GM18868 (cell line): ENCODE measurements at regions not wholly inside any gene's neighbourhood (a gene's known extent, or its start where the extent isn't known, plus 50 kb on each side); places are given as distances from the start of the nearest gene placed in this dataset.
"Not testable (repeated sequence)": the region's sequence is repeated elsewhere in the genome, so short reads cannot be mapped to it uniquely, and the experiment has no call there.

Experiments
- ATAC-seq: cut with Tn5 transposase; IDR thresholded peaks from one replicate; pipeline ENCODE4 v1.9.1; 2021; ENCODE audit warnings: mild to moderate bottlenecking, moderate library complexity; ENCODE audit not compliant: unreplicated experiment

DNA sequence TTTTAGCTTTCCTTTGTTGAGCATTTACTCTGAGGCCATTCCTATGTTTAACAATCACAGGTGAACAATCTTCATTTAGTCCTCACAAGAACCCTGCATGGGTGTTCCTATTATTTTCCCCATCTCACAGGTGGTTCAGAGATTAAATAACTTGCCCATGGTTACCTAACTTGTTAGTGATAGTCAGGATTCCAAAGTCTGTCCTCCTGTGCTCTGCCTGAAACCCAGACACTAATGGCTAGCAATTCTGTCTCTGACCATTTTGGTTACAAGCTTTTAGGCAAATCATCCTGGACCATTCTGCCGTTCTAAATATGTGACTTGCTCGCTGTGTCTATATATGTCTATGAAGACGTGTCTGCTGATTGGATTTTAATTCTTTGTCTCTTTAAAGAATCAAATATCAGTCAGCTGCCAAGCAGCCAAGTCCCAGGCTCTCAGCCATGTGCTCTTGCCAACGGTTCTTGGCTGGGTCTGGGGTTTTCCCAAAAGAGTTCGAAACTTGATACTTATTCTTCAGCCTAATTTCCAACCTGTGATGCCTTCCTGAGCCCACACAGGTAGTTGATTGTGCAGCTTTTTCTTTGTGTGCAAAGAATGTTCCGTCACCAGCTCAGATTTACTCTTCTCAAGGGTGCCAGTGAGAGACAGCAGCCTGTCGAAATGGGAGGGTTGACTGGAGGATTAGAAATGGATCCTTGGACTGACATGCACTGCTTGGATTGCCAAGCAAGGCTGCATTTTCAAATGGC is 121.7 kb downstream of the NREP start:
- ATAC-seq: no peak

DNA sequence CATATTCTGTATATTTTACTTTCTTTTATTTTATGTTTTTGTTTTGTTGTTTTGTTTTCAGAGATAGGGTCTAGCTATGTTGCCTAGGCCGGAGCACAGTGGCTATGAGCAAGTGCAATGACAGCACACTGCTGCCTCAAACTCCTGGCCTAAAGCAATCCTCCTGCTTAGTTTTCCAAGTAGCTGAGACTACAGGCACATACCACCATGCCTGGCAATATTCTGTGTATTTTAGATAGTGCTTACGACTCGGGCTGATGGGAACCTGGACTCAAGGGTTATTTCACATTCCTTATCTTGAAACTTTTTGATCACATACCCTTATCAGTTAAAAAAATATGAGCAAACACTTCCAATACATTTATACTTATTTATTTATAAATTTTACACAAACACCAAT is 119.0 kb upstream of the STARD4 start:
- no peak for ATAC-seq

DNA sequence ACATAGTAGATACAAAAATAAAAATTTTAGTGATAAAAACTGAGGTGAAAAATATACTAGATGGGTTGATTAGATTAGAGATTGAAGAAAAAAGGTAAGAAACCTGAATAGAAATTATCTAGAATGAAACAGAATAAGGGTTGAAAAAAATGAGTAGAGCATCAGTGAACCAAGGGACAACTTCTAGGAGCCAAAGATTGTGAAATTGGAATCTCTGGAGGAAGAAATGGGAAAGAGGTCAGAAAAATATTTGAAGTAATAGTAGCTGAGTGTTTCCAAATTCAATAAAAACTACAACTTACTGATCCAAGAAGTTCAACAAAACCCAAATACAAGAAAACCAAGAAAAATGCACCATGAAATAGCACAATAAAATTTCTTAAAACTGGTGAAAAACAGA is 116.6 kb upstream of the STARD4 start:
- no peak for ATAC-seq

DNA sequence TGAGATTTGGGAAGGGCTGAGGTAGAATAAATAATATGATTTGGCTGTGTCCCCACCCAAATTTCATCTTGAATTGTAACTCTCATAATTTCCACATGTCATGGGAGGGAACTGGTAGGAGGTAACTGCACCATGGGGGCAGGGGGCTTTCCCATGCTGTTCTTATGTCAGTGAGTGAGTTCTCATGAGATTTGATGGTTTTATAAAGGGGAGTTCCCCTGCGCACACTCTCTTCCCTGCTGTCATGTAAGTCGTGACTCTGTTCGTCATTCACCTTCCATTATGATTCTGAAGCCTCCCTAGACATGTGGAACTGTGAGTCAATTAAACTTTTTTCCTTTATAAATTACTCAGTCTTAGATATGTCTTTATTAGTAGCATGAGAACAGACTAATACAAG is 115.5 kb upstream of the STARD4 start:
- ATAC-seq: peak; percentile 50

DNA sequence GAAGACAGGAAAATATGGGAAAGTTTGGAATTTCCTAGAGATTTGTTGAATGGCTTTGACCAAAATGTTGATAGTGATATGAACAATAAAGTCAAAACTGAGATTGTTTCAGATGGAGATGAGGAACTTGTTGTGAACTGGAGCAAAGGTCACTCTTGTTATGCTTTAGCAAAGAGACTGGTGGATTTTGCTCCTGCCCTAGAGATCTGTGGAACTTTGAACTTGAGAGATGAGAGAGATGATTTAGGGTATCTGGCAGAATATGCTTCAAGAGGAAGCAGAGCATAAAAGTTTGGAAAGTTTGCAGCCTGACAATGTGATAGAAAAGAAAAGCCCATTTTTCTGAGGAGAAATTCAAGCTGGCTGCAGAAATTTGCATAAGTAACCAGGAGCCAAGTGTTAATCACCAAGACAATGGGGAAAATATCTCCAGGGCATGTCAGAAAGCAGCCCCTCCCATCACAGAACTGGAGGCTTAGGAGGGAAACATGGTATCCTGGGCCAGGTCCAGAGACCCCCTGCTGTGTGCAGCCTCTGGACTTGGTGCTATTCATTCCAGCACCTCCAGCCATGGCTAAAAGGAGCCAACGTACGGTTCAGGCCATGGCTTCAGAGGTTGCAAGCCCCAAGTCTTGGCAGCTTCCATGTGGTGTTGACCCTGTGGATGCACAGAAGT is 114.3 kb upstream of the STARD4 start:
- no peak for ATAC-seq

DNA sequence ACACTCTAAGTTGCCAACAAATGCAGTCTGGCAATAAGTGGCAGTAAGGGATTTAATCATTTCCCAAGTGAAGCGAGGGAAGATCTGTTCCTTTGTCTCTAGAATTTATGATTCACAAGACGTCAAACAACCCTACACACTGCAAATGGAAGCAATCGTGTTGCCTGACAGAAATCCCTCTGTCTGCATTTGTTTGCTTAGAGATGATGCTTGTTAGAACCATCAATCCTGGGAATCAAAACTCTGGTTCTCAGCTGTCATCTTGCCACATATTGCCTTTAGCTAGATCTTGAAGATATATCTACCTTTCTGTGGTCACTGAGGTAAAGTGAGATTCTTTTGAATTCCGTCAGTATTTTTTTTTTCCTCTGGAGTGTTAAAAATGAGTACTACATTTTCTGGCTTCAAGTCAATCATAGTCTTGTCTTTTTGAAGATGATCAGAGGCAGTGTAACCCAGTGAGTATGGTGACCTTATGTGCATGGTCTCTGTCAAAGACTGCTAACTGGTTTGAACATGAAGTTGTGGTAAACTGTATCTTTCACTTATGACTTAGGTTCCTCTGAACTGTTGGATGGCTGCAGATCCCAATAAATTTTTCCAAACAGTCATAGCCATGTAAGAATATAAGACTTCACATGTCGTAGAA is 106.4 kb upstream of the STARD4 start:
- ATAC-seq: no peak

DNA sequence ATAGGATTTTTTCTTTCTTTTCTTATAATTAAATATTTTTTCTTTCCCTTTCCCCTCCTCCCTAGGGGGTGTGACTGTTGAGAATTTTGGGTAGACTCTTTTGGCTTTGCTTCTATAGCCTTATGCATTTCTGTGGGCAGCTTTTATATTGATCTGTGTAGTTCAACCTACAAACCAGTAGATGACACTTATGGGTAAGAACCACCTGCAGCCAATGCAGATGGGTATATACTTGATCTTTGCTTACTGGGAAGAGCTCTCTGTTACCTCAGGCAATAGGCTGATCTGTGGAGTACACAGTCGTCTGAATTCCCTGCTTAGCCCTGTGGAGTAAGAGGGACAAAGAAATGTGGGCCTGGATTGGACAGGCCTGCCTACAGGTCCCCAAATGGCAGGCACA is 102.7 kb upstream of the STARD4 start:
- ATAC-seq: no peak

DNA sequence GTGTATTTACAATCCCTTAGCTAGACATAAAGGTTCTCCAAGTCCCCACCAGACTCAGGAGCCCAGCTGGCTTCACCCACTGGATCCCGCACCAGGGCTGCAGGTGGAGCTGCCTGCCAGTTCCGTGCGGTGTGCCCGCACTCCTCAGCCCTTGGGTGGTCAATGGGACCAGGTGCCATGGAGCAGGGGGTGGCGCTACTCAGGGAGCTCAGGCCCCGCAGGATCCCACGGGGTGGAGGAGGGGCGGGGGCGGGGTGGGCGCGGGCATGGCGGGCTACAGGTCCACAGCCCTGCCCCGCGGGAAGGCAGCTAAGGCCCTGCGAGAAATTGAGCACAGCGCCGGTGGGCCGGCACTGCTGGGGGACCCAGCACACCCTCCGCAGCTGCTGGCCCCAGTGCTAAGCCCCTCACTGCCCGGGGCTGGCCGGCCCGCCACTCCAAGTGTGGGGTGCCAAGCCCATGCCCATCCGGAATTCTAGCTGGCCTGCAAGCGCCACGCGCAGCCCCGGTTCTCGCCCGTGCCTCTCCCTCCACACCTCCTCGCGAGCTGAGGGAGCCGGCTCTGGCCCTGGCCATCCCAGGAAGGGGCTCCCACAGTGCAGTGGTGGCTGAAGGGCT is 99.8 kb upstream of the STARD4 start:
- not testable (repeated sequence) for ATAC-seq

DNA sequence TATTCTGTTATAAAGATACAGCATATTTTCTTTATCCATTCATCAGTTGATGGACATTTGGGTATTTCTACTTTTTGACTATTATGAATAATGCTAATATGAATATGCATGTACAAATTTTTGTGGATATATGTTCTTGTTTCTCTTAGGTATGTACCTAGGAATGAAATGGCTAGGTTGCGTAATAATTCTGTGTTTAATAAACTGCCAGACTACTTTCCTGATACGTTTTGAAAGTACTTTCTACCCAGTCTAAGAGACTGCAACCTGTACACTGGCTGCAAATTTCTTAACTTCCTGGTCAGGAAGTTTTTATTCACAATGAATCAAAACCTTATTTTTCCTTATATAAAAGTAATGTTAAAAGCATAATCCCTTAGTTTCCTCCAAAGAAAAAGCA is 93.9 kb upstream of the STARD4 start:
- ATAC-seq: no peak

DNA sequence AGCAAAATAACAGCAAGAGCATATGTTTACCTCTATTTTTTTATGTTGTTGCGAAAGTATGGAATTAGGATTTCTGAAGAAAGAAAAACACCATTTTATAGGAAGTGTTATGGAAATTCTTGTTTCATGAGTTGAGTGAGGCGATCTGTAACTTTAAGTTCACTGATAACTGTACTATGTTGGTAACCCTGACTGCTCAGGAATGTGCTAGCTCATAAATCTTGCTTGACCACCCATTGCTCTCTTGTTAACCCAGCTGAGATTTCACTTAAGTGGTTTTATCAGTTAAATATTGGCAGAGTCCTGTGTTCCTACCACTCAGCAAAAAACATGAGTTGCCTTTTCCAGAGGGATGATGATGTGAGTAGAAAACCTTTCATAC is 91.1 kb upstream of the STARD4 start:
- no peak for ATAC-seq

DNA sequence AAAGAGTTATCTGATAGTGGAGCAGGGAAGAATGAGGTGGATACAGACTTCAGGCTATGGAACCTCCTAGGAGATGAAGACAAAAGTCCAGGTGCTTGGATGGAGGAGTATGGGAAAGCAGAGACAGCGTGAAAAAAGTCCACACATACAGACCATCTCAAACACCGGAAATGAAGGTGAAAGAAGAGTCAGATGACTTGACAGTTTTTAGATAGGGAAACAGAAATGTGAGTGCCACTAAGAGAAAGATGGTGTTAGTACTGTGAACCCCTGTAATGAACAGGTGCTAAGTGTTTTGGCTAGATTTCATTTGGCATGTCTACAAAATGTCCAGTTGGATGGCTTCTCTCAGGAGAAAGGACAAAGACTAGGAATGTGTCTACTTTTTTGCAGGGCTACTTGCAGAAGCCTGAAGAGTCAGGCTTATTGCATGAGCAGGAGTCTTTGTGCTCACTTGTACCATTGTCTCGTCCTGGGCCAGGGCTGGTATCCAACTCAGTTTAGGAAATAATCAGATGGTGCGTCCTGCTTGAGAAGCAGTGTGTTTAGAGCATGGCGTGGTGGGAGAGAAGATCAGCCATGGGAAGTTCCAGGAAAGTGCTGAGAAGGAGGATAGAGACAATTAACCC is 90.6 kb upstream of the STARD4 start:
- no peak for ATAC-seq

DNA sequence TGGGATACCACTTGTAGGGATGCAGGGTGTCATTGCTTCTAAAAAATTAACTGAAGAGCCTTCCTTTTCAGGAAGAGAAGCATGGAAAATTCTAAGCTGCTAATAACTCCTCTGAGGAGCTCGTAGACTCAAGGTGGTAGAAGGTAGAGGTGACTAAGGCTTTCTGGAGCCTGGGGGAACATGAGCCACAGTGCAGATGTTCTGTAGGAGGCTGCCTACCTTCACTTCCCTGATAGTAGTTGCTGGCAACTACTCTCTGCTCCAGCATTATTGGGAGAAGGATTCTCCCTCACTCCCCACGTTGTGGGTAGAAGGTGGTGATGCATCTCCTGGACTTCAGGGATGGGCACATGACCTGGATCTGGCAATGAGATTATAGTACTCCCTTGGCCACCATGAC is 86.7 kb upstream of the STARD4 start:
- ATAC-seq: no peak

DNA sequence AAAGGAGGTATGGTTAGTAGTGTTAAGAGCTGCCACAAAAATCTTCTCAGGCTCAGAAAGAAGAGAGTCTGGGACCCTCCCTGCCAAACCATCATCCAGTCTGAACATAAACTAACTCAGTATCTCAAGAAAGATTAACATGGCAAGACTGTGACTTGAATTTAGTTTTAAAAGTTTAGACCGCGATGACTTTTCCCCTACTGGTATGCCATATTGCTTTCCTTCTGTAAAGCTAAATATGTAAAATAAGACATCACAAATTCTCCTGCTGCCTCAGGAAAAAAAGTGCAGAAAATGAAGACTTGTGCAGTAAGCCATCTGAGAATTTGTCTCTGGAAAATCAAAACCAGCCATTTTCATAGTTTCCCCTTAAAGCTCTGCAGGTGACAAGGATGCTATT is 85.2 kb upstream of the STARD4 start:
- ATAC-seq: no peak

DNA sequence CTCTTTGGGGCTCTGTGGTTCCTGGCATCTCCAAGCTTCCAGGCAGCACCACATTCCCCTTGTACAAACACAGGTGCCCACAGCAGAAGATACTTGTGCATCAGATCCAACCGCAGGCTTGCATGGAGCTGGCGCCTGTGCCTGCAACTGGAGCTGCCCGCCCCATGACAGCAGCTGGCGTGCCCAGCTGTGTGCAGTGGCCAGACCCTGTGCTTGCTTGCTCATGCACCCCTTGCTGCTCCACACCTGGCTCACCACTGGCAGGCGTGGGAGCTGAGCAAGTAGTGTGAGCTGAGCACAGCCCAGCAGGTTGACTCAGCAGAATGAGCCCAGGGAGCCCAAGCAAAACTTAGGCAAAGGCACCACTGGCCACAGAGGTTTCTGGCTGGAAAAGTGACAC is 84.4 kb upstream of the STARD4 start:
- ATAC-seq: no peak

DNA sequence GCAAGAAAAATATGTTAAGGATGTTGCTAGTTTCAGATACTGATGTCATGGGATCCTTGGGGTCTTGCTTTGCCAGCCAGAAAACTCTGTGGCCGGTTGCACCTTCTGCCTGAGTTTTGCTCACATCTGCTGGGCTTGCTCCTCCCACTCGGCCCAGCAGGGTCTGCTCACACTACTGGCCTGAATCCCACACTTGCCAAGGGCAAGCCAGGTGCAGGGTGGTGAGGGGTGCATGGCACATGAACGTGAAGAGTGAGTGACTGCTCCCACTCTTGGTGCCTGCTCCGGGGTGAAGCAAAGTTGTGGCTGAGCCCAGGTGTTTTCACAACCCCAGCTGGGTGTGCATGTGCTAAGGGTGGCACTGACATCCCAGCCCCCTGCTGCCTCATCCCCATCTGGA is 83.1 kb upstream of the STARD4 start:
- no peak for ATAC-seq

DNA sequence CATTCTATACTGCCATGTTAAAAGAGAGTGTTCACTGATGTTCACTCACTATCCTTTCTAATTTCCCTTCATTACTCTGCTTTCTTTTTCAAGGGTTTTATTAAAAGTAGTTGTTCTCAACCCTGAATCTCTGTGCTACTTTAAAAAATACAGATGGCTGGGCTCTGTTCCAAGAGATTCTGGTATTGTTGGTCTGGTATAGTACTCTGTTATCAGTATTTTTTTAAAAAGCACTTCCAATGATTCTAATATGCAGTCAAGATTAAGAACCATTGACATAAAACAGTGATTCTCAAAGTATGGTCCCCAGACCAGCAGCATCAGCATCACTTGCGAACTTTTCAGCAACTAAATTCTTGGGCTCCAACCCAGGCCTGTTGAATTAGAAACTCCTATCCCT is 77.0 kb upstream of the STARD4 start:
- ATAC-seq: no peak

DNA sequence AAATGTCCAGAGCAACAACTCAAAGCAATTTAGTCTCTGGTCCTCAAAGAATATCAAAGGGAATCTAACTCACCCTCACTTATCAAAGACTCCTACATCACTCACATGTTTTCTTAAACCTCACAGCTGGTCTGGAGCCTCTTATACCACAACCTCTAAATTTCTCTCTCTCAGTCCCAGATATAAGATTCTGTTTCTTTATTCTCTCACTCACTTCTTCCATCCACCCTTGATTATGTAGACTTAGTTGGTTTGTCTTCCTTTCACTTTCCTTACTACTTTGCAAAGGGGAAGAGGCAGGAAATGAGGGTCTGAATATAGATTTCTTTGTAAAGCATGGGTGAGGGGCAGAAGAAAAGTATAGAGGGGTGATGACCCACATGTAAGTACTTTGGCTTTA is 75.4 kb upstream of the STARD4 start:
- ATAC-seq: no peak

DNA sequence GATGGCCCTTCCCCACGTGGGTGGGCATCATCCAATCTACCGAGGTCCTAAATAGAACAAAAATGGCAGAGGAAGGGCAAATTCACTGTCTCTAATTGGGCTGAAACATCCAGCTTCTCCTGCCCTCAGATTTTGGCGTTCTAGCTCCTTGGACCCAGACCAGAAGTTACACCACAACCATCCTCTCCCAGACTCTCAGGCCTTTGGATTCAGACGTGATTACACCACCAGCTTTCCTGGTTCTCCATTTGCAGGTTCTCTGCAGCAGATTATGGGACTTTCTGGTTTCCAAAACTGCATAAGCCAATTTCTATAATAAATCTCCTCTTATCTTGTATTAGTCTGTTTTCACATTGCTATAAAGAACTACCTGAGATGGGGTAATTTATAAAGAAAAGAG is 73.6 kb upstream of the STARD4 start:
- no peak for ATAC-seq

DNA sequence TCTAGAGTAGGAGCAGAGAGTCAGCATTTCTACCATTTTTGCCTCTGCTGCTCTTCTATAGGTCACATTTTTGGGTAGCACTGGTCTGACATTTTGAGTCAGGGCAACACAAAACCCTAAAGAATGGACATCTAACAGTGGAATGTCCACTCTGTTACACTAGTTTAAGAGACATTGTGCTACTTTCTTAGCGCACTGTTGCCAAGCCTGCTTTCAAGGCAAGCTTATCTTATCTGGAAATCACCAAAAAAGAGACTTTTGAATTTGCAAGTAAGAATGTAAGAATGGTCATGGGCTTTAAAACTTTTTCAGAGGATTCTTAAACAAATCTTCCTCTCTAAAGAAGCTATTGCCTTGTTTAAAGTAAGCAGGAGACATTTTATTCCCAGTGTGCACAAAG is 73.0 kb upstream of the STARD4 start:
- ATAC-seq: no peak

DNA sequence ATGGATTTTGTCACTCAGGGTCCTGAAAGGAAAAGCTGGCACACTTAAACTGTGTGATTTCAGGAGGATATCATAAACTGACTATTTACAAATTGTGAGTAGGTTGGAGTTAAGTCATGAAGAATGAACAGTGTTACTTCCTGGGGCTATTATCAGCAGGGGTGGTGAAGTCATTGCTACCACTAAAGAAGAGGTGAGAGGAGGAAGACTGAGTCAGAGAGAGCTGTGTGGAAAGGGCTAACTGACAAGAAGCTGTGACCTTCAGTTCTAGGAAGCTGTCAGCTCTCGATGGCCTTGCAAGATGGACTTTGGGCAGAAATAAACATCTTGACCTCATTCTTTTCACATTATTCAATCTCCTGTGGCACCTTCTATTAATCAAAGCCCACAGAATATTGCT is 72.3 kb upstream of the STARD4 start:
- no peak for ATAC-seq

DNA sequence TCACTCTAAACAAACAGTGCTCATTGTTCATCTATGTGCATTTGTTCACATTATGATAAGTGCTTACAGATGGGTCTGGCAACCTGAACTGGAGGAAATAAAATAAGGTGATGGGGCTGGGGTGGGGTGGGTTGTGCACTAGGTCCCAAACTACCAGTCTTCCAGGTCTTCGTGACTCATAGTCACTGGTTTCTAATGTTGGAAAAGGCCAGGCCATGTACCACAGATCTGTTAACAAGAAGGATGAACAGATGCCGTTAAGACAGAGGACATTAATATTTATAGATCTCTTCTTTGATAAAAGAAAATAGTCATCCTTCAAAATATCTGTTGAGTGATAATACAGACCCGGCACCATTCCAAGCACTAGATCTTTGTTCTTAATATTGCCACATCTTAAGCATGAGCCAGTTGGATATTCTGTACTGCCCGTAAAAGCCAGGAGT is 71.4 kb upstream of the STARD4 start:
- no peak for ATAC-seq
